ENCODE measurements at regions not wholly inside any gene's neighbourhood (a gene's known extent, or its start where the extent isn't known, plus 50 kb on each side); places are given as distances from the start of the nearest gene placed in this dataset.

DNA sequence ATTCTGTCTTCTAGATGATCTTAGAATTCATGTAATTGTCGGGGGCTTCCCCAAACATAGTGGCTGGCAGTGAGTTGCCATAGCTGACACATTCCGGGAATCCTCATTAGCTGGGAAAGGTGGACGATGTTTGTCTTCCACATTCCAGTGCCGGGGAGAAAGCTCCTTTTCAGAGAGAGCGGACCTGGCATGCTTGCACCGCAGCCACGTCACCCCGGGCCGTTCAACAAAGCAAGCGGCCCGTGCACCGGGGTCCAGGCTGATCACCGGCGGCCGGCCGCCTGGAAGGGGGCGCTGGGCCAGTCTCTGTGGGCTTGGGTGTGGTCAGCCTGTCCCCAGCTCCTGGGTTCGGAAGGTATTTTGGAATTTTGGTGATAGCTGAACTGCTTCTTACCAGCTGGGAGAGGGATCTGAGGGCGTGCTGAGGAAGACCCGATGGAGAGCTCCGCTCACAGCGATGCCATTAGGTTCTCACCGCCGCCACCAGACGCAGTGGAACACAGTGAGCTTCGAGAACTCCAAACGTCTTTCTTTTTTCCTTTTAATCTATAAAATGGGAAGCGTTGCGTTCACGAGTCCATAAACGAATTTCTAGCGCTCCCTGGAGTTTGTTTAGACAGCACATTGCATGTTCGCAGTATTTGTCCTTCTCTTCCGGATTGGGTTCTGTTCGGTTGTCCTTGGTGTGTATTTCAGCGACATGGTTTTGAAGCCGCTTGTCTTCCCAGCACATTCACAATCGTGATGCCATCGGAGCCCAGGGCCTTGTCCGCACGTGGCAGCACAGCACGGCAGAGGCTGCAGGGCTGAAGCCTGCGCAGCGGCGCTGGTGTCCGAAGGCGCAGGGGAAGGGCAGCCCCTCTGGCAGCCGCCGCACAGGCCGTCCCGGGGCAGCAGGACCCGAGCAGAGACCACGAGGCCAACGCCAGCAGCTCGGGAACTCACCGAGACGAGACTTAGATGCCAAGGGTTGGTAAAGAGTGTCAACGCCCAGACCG is 557.6 kb downstream of the QKI start:
- DNase-seq (no peak), ATAC-seq (no peak)
- intact Hi-C loops (cut with DNase I; ENCODE audit: low total_unique reads) (no loop called here), in situ Hi-C loops (cut with MboI; ENCODE audit: low sequenced_read_pairs in 4 of 4) (loop anchor here in 1 of 4 donors (25.0 kb wide), 1 partner anchor 385 kb away; no protein-coding TSS in a partner anchor)
- H3K36me3 ChIP-seq: no peaks in the 10 kb centered on the region
- no peaks in the 10 kb centered on the region for H3K9me3 ChIP-seq
- H3K4me3 ChIP-seq: no peak overlapping the region
- no peaks in the 10 kb centered on the region for H3K27me3 ChIP-seq
- no peak overlapping the region for H3K27ac ChIP-seq
- H3K4me1 ChIP-seq: peaks cover 2 to 6% of the 10 kb centered on the region in 2 donors
- TF ChIP-seq, protein P1, sequence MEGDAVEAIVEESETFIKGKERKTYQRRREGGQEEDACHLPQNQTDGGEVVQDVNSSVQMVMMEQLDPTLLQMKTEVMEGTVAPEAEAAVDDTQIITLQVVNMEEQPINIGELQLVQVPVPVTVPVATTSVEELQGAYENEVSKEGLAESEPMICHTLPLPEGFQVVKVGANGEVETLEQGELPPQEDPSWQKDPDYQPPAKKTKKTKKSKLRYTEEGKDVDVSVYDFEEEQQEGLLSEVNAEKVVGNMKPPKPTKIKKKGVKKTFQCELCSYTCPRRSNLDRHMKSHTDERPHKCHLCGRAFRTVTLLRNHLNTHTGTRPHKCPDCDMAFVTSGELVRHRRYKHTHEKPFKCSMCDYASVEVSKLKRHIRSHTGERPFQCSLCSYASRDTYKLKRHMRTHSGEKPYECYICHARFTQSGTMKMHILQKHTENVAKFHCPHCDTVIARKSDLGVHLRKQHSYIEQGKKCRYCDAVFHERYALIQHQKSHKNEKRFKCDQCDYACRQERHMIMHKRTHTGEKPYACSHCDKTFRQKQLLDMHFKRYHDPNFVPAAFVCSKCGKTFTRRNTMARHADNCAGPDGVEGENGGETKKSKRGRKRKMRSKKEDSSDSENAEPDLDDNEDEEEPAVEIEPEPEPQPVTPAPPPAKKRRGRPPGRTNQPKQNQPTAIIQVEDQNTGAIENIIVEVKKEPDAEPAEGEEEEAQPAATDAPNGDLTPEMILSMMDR (IDR thresholded peaks at IDR 0.05 in 4 of 5, conservative IDR thresholded peaks at IDR 0.05 in 1 of 5): no peak
- TF ChIP-seq POLR2A (IDR thresholded peaks at IDR 0.05): no peak

DNA sequence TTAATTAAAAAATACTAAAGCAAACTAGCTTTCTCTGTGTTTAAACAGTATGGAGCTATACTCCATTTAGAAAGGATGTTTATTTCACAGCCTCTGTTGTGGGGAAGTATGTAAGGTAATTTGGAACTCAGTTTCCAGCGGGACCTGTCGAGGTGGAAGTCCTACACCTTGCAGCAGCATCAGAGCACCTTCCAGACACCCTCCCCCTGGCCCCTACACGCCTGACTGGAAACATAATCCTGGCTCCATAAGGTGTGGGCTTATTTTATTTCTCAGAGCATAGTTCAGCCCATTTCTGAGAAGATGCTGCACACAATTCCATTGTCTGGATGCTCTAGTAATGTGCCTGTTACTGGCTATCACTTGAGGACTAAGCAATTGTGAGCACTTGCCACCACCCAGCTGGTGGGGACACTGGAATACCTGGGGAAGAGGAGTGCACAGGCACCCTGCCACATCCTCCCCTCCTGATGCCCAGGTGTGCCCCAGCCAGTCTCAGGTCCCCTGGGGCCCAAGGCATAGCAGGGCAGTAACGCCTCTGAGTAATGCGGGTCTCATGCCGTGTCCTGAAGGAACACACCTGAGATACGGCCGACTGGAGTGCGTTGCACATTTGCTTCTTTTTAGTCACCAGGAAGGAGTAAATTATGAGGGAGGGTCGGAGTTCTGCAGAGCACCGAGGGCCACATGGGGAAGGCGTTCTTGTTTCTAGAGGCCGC is 556.5 kb downstream of the QKI start:
- TF ChIP-seq, protein P1 (IDR thresholded peaks at IDR 0.05 in 4 of 5, conservative IDR thresholded peaks at IDR 0.05 in 1 of 5): no peak
- TF ChIP-seq POLR2A (IDR thresholded peaks at IDR 0.05): no peak
- H3K4me3 ChIP-seq: no peak overlapping the region
- no peak for DNase-seq
- no peaks in the 10 kb centered on the region for H3K27me3 ChIP-seq
- no peaks in the 10 kb centered on the region for H3K9me3 ChIP-seq
- no peak for ATAC-seq
- in situ Hi-C loops (cut with MboI; ENCODE audit: low sequenced_read_pairs in 4 of 4) (loop anchor here in 1 of 4 donors (25.0 kb wide), 1 partner anchor 384 kb away; no protein-coding TSS in a partner anchor), intact Hi-C loops (cut with DNase I; ENCODE audit: low total_unique reads) (no loop called here)
- no peaks in the 10 kb centered on the region for H3K36me3 ChIP-seq
- no peak overlapping the region for H3K27ac ChIP-seq
- H3K4me1 ChIP-seq: peaks cover 14 to 16% of the 10 kb centered on the region in 2 donors

DNA sequence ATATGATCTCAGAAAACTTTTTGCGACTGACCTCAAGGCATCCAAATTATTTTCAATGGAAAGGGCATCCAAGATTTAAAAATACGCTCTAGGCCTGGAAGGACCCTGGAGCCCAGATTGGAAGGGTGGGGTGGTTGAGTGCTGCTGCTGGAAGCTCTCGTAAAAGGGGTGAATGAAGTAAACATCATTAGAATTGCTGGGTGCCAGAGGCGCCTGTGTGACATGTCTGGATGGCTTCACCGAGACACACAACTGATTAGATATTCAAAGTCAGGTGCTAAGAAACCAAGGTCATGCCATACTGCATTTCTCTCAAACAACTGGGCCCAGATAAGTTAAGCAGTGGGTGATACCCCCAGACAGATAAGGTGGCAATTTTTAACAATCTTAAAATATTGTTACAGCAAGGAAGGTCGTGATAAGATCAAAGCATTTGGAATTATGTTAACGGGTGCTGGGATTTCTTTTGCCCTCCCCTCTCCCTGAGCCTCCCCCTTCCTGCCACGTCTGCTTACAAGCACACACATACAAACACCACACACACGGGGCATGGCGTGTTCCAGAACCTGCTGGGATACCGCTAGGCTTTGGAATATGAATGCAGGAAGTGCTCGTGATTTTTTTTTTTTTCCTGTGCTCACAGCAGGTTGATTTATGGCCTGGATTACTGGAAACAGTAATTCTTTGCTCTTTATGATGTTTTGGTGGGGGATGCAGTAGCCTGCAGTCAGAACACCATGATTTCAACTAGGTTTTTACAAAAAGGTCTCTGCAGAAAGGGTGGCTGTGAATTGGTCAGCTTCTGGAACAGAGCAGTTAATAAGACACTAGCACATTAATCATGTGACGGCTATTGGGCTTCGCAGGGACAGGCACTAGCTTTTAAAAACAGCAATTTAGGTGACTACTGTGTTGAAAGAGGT is 551.2 kb downstream of the QKI start:
- no peaks in the 10 kb centered on the region for H3K27me3 ChIP-seq
- peak overlapping the region; percentile 81 to 99 (median 92) for H3K27ac ChIP-seq
- in situ Hi-C loops (cut with MboI; ENCODE audit: low sequenced_read_pairs in 4 of 4) (loop anchor here in 2 of 4 donors (10.0 to 25.0 kb wide), 3 partner anchors 139 to 781 kb away; no protein-coding TSS in a partner anchor), intact Hi-C loops (cut with DNase I; ENCODE audit: low total_unique reads) (loop anchor here (2.0 kb wide), 2 partner anchors 43 to 551 kb away; partner anchors contain the start of gene QKI)
- peak in 1 of 2 donors; percentile 7 for TF ChIP-seq POLR2A (IDR thresholded peaks at IDR 0.05)
- TF ChIP-seq, protein P1 (IDR thresholded peaks at IDR 0.05 in 4 of 5, conservative IDR thresholded peaks at IDR 0.05 in 1 of 5): no peak
- DNase-seq (peak; percentile 75 to 79), ATAC-seq (peak; percentile 24 to 51)
- H3K4me3 ChIP-seq: peak overlapping the region in 2 of 4 donors; percentile 1
- H3K36me3 ChIP-seq: no peaks in the 10 kb centered on the region
- peaks cover 49 to 50% of the 10 kb centered on the region in 2 donors for H3K4me1 ChIP-seq
- H3K9me3 ChIP-seq: no peaks in the 10 kb centered on the region

GRCh38 chr6:163964789-163965188 is 550.3 kb downstream of the QKI start:
- Histone ChIP-seq H3K27me3 (no peaks in the 10 kb centered on the region), H3K4me1 (peaks cover 58 to 59% of the 10 kb centered on the region in 2 donors), H3K4me3 (no peak overlapping the region), H3K36me3 (no peaks in the 10 kb centered on the region), H3K9me3 (no peaks in the 10 kb centered on the region), H3K27ac (peak overlapping the region; percentile 81 to 99 (median 92))
- in situ Hi-C loops (cut with MboI; ENCODE audit: low sequenced_read_pairs in 4 of 4) (loop anchor here (5.0 to 25.0 kb wide), 5 partner anchors 140 to 780 kb away; no protein-coding TSS in a partner anchor), intact Hi-C loops (cut with DNase I; ENCODE audit: low total_unique reads) (loop anchor here (2.0 to 5.0 kb wide), 4 partner anchors 44 to 1268 kb away; partner anchors contain the start of gene QKI)
- ATAC-seq (peak; percentile 60 to 66), DNase-seq (peak; percentile 75 to 85)
- TF ChIP-seq, protein P1 (IDR thresholded peaks at IDR 0.05 in 4 of 5, conservative IDR thresholded peaks at IDR 0.05 in 1 of 5): no peak
- TF ChIP-seq POLR2A (IDR thresholded peaks at IDR 0.05): peak; percentile 40 to 82

All from gastrocnemius medialis (tissue), 4 donors.